ENCODE measurements at regions not wholly inside any gene's neighbourhood (a gene's known extent, or its start where the extent isn't known, plus 50 kb on each side); places are given as distances from the start of the nearest gene placed in this dataset.
"Not testable (repeated sequence)": the region's sequence is repeated elsewhere in the genome, so short reads cannot be mapped to it uniquely, and the experiment has no call there.

GRCh38 chr13:90880790-90881189, 466.7 kb upstream of the MIR17HG start:
- DNase-seq: no peak

- DNase-seq: no peak
These were observed 464.9 kb upstream of the MIR17HG start for GRCh38 chr13:90882551-90882950.

- DNase-seq: no peak
These were observed 463.9 kb upstream of the MIR17HG start for GRCh38 chr13:90883592-90883991.

GRCh38 chr13:90884066-90884465, 463.4 kb upstream of the MIR17HG start:
- no peak for DNase-seq

GRCh38 chr13:90889906-90890834, 457.3 kb upstream of the MIR17HG start:
- no peak for DNase-seq

GRCh38 chr13:90891329-90891728, 456.2 kb upstream of the MIR17HG start:
- DNase-seq: no peak

GRCh38 chr13:90893199-90893598, 454.3 kb upstream of the MIR17HG start:
- not testable (repeated sequence) for DNase-seq

GRCh38 chr13:90896002-90896401, 451.5 kb upstream of the MIR17HG start:
- DNase-seq: no peak

- no peak for DNase-seq
These were observed 448.7 kb upstream of the MIR17HG start for GRCh38 chr13:90898811-90899210.

GRCh38 chr13:90899416-90899815, 448.1 kb upstream of the MIR17HG start:
- DNase-seq: no peak

GRCh38 chr13:90902255-90902654, 445.2 kb upstream of the MIR17HG start:
- no peak for DNase-seq

- no peak for DNase-seq
These were observed 440.9 kb upstream of the MIR17HG start for GRCh38 chr13:90906554-90906953.

- DNase-seq: no peak
These were observed 438.7 kb upstream of the MIR17HG start for GRCh38 chr13:90908792-90909191.

GRCh38 chr13:90910018-90910639, 437.4 kb upstream of the MIR17HG start:
- DNase-seq: no peak

GRCh38 chr13:90912247-90912646, 435.2 kb upstream of the MIR17HG start:
- no peak for DNase-seq

- DNase-seq: no peak
These were observed 429.0 kb upstream of the MIR17HG start for GRCh38 chr13:90918536-90918935.

- no peak for DNase-seq
These were observed 428.3 kb upstream of the MIR17HG start for GRCh38 chr13:90919153-90919552.

GRCh38 chr13:90926459-90926858, 421.0 kb upstream of the MIR17HG start:
- DNase-seq: no peak

GRCh38 chr13:90928109-90928508, 419.4 kb upstream of the MIR17HG start:
- no peak for DNase-seq

- no peak for DNase-seq
These were observed 414.2 kb upstream of the MIR17HG start for GRCh38 chr13:90933097-90933826.

- DNase-seq: no peak
These were observed 412.7 kb upstream of the MIR17HG start for GRCh38 chr13:90934741-90935140.

GRCh38 chr13:90938848-90939247, 408.6 kb upstream of the MIR17HG start:
- DNase-seq: no peak

GRCh38 chr13:90943946-90944345, 403.5 kb upstream of the MIR17HG start:
- DNase-seq: no peak
